K562 (cell line): ENCODE measurements at regions not wholly inside any gene's neighbourhood (a gene's known extent, or its start where the extent isn't known, plus 50 kb on each side); places are given as distances from the start of the nearest gene placed in this dataset.

Source experiments
- ATAC-seq: fragments of 200-7000 bp; cut with Tn5 transposase; 3 replicates; pipeline ENCODE4 v1.9.1; 2020; ENCODE audit warnings: moderate library complexity
- BruUV-seq: library from RNA; stranded (reverse); fragments of 400-500 nt; replicated peaks from 2 replicates; lab custom pipeline; 2021; lab: Mats Ljungman, UMichigan
- CTCF ChIA-PET: fragments of 300-600 bp; formaldehyde crosslinking; extraction: SDS; loops from one replicate; lab custom pipeline; 2021; ENCODE audit warnings: low intra/inter-chr PET ratio; lab: Yijun Ruan, JAX
- POLR2A ChIA-PET: fragments of 300-600, 350-650 bp; sonication (Branson Sonifier 250); formaldehyde crosslinking; extraction: SDS; loops from one replicate; lab custom pipeline; 2021; ENCODE audit warnings: antibody characterized with exemption, inconsistent platforms; lab: Yijun Ruan, JAX
- DNase-seq, 4 experiments: peaks; one replicate each; pipeline versions ENCODE4 v3.0.0 to v3.0.0-alpha.2; 2011 to 2018; ENCODE audit warnings: low spot score in 3 of 4, mixed read lengths in 3 of 4; ENCODE audit errors: extremely low read depth in 1 of 4
- FAIRE-seq: peaks from 2 replicates; lab custom pipeline; 2011; peaks lifted over from hg19 to GRCh38; lab: Jason Lieb, UNC
- H2AFZ ChIP-seq: 2 replicates; pipeline ENCODE4 v1.6.0; 2011; ENCODE audit warnings: low read depth, low read length, control low read depth, inconsistent platforms
- H3K27ac ChIP-seq: fragments of 200-600 bp; 3 replicates; pipeline ENCODE4 v1.8.0; 2011; ENCODE audit warnings: low read depth, mild to moderate bottlenecking, control low read depth, inconsistent platforms, low read length, moderate library complexity, mixed read lengths; ENCODE audit errors: extremely low read depth
- H3K27me3 ChIP-seq, 2 experiments: fragments of 300-600 bp in 1 of 2; 2 replicates in 1 of 2; 3 replicates in 1 of 2; pipeline versions ENCODE4 v1.6.0 to v1.8.0; 2011; ENCODE audit warnings: inconsistent platforms in 2 of 2, low read length in 2 of 2, mild to moderate bottlenecking in 1 of 2, mixed read lengths in 1 of 2, moderate library complexity in 1 of 2; ENCODE audit not compliant: control insufficient read depth in 2 of 2, insufficient read depth in 2 of 2
- H3K36me3 ChIP-seq: fragments of 300-600 bp; 3 replicates; pipeline ENCODE4 v1.8.0; 2011; ENCODE audit warnings: mild to moderate bottlenecking, low read length, inconsistent platforms; ENCODE audit not compliant: control insufficient read depth, insufficient read depth
- H3K4me1 ChIP-seq, 2 experiments: fragments of 200-600 bp in 1 of 2; replicated peaks in 1 of 2; 2 replicates in 1 of 2; 3 replicates in 1 of 2; pipeline versions ENCODE4 v1.5.1 to v1.8.0; 2011; ENCODE audit warnings: inconsistent platforms in 2 of 2, low read length in 2 of 2, mild to moderate bottlenecking in 1 of 2, mixed read lengths in 1 of 2, moderate library complexity in 1 of 2; ENCODE audit not compliant: control insufficient read depth in 2 of 2, insufficient read depth in 2 of 2
- H3K4me2 ChIP-seq: 2 replicates; pipeline ENCODE4 v1.6.1; 2011; ENCODE audit warnings: low read length, control low read depth, inconsistent platforms, mixed read lengths; ENCODE audit not compliant: insufficient read depth
- H3K4me3 ChIP-seq: fragments of 200-600 bp; sonication (generic), shearing (Covaris generic); 2 replicates; pipeline ENCODE4 v1.5.1; 2016; ENCODE audit warnings: control low read depth, inconsistent platforms
- H3K79me2 ChIP-seq: fragments of 200-600 bp; 3 replicates; pipeline ENCODE4 v1.8.0; 2011; ENCODE audit warnings: low read length, inconsistent platforms; ENCODE audit not compliant: control insufficient read depth, insufficient read depth
- H3K9ac ChIP-seq, 2 experiments: 2 replicates each; pipeline versions ENCODE4 v1.6.0 to v1.6.1; 2011; ENCODE audit warnings: low read depth in 2 of 2, low read length in 2 of 2, control low read depth in 1 of 2, inconsistent platforms in 1 of 2, mild to moderate bottlenecking in 1 of 2, mixed read lengths in 1 of 2; ENCODE audit not compliant: insufficient read depth in 1 of 2
- H3K9me1 ChIP-seq: one replicate; pipeline ENCODE4 v1.6.0; 2011; ENCODE audit warnings: inconsistent platforms, mild to moderate bottlenecking, low read length, moderate library complexity; ENCODE audit not compliant: control insufficient read depth, insufficient read depth
- H3K9me3 ChIP-seq: replicated peaks from 2 replicates; pipeline ENCODE4 v1.5.1; 2011; ENCODE audit warnings: low read depth, low read length, inconsistent platforms; ENCODE audit not compliant: control insufficient read depth, insufficient read depth
- H4K20me1 ChIP-seq: replicated peaks from 2 replicates; pipeline ENCODE4 v1.6.1; 2011; ENCODE audit warnings: low read length, inconsistent platforms, mixed read lengths; ENCODE audit not compliant: control insufficient read depth, insufficient read depth
- HDAC8 ChIP-seq: fragments of 450-650 bp; IDR thresholded peaks from 2 replicates; pipeline ENCODE4 v1.6.1; 2016; ENCODE audit warnings: mild to moderate bottlenecking, missing genetic modification characterization, moderate library complexity, missing compliant biosample characterization
- HOXB6 ChIP-seq: fragments of 250-450 bp; sonication (Bioruptor Pico); IDR thresholded peaks from 2 replicates; pipeline ENCODE4 v1.5.1; 2022; ENCODE audit warnings: mild to moderate bottlenecking, borderline replicate concordance
- NFE2L1 ChIP-seq: fragments of 450-650 bp; IDR thresholded peaks from 2 replicates; pipeline ENCODE4 v1.6.1; 2016; ENCODE audit warnings: missing genetic modification characterization, low read depth, mild to moderate bottlenecking, missing compliant biosample characterization, moderate library complexity, borderline replicate concordance
- NFXL1 ChIP-seq: fragments of 450-650 bp; formaldehyde crosslinking; IDR thresholded peaks from 2 replicates; pipeline ENCODE4 v1.4.0; 2021; ENCODE audit warnings: mild to moderate bottlenecking
- PHB ChIP-seq: fragments of 250-450 bp; sonication (Bioruptor Pico); IDR thresholded peaks from 2 replicates; pipeline ENCODE4 v1.5.0; 2021
- RBM25 ChIP-seq: fragments of 200-400 bp; formaldehyde crosslinking; IDR thresholded peaks from 2 replicates; pipeline ENCODE4 v1.6.1; 2018; ENCODE audit warnings: low read length, low read depth, moderate library complexity; ENCODE audit not compliant: severe bottlenecking
- TAF9B ChIP-seq: fragments of 450-650 bp; IDR thresholded peaks from 2 replicates; pipeline ENCODE4 v1.6.1; 2018; ENCODE audit warnings: mild to moderate bottlenecking; ENCODE audit not compliant: partially characterized antibody
- ZBTB2 ChIP-seq: fragments of 450-650 bp; IDR thresholded peaks from 2 replicates; pipeline ENCODE4 v1.6.1; 2016; ENCODE audit warnings: antibody characterized with exemption
- ZNF449 ChIP-seq: fragments of 250-450 bp; sonication (Bioruptor Pico); IDR thresholded peaks from 2 replicates; pipeline ENCODE4 v1.8.0; 2022; ENCODE audit warnings: moderate library complexity, mild to moderate bottlenecking, inconsistent platforms
- ZNF561 ChIP-seq: fragments of 450-650 bp; formaldehyde crosslinking; conservative IDR thresholded peaks from 2 replicates; pipeline ENCODE4 v1.4.0; 2020; ENCODE audit warnings: mild to moderate bottlenecking, moderate library complexity
- ZNF778 ChIP-seq: fragments of 450-650 bp; formaldehyde crosslinking; IDR thresholded peaks from 2 replicates; pipeline ENCODE4 v1.4.0; 2020; ENCODE audit warnings: mild to moderate bottlenecking, moderate library complexity
- WGBS: fragments of 100-300 bp; shearing (Covaris generic); methylation state at CpG from one replicate; pipeline ENCODE4 v1.1.6; 2016; ENCODE audit warnings: low coverage, mixed read lengths; ENCODE audit not compliant: insufficient coverage; ENCODE audit errors: missing lambda C conversion rate; 5-methylcytosine and 5-hydroxymethylcytosine counted together
- in situ Hi-C: fragments of 300-500 bp; cut with MboI; formaldehyde crosslinking; loops from 4 replicates; pipeline ENCODE4 v1.15.0; 2018; ENCODE audit warnings: inconsistent platforms, mixed read lengths
- intact Hi-C: fragments of 100-400 bp; cut with micrococcal nuclease; formaldehyde crosslinking; loops from 2 replicates; pipeline ENCODE4 v1.14.2; 2022
- TF ChIP-seq, protein P1 (sequence below): fragments of 200-800 bp; sonication (Bioruptor generic); IDR thresholded peaks from 2 replicates; pipeline ENCODE4 v1.6.1; 2017; ENCODE audit warnings: missing genetic modification characterization, missing compliant biosample characterization
- TF ChIP-seq, protein P2 (sequence below): fragments of 250-450 bp; sonication (Bioruptor Pico); IDR thresholded peaks from 2 replicates; pipeline ENCODE4 v1.8.0; 2022; ENCODE audit warnings: moderate library complexity, mild to moderate bottlenecking, inconsistent platforms
- TF ChIP-seq, protein P3 (sequence below): fragments of 250-450 bp; sonication (Bioruptor Pico); IDR thresholded peaks from 2 replicates; pipeline ENCODE4 v1.8.0; 2022; ENCODE audit warnings: inconsistent platforms

GRCh38 chr7:112877691-112878460, 87.7 kb upstream of the TMEM168 start:
- peaks cover 0 to 10% of the 10 kb centered on the region in 2 experiments; a peak in 1 of 5 replicates for H3K27me3 ChIP-seq
- FAIRE-seq: no peak
- H3K4me2 ChIP-seq: no peak overlapping the region
- H3K4me3 ChIP-seq: no peak overlapping the region
- in situ Hi-C loops: loop anchor here (10.0 to 25.0 kb wide), 2 partner anchors 333 to 1116 kb away; no protein-coding TSS in a partner anchor
- BruUV-seq: no TSS peak
- H3K9me1 ChIP-seq: no peaks in the 10 kb centered on the region
- no peaks in the 10 kb centered on the region for H4K20me1 ChIP-seq
- H2AFZ ChIP-seq: no peak overlapping the region
- no peak overlapping the region for H3K27ac ChIP-seq
- H3K36me3 ChIP-seq: no peaks in the 10 kb centered on the region
- TF ChIP-seq, protein P1, sequence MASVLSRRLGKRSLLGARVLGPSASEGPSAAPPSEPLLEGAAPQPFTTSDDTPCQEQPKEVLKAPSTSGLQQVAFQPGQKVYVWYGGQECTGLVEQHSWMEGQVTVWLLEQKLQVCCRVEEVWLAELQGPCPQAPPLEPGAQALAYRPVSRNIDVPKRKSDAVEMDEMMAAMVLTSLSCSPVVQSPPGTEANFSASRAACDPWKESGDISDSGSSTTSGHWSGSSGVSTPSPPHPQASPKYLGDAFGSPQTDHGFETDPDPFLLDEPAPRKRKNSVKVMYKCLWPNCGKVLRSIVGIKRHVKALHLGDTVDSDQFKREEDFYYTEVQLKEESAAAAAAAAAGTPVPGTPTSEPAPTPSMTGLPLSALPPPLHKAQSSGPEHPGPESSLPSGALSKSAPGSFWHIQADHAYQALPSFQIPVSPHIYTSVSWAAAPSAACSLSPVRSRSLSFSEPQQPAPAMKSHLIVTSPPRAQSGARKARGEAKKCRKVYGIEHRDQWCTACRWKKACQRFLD (CRISPR knock-in tag): no peak
- TF ChIP-seq NFE2L1 (tag) (no peak), ZBTB2 (no peak), ZNF778 (CRISPR knock-in tag) (no peak), TAF9B (no peak), PHB (CRISPR knock-in tag) (no peak), ZNF561 (no peak), HOXB6 (CRISPR knock-in tag) (no peak), HDAC8 (tag) (no peak), ZNF449 (CRISPR knock-in tag) (no peak), RBM25 (no peak), NFXL1 (CRISPR knock-in tag) (no peak)
- TF ChIP-seq, protein P2, sequence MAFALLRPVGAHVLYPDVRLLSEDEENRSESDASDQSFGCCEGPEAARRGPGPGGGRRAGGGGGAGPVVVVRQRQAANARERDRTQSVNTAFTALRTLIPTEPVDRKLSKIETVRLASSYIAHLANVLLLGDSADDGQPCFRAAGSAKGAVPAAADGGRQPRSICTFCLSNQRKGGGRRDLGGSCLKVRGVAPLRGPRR (CRISPR knock-in tag): no peak
- TF ChIP-seq, protein P3, sequence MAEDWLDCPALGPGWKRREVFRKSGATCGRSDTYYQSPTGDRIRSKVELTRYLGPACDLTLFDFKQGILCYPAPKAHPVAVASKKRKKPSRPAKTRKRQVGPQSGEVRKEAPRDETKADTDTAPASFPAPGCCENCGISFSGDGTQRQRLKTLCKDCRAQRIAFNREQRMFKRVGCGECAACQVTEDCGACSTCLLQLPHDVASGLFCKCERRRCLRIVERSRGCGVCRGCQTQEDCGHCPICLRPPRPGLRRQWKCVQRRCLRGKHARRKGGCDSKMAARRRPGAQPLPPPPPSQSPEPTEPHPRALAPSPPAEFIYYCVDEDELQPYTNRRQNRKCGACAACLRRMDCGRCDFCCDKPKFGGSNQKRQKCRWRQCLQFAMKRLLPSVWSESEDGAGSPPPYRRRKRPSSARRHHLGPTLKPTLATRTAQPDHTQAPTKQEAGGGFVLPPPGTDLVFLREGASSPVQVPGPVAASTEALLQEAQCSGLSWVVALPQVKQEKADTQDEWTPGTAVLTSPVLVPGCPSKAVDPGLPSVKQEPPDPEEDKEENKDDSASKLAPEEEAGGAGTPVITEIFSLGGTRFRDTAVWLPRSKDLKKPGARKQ (CRISPR knock-in tag): no peak
- TF ChIP-seq, all 486 proteins: peak for 0
- Histone ChIP-seq H3K79me2 (no peaks in the 10 kb centered on the region), H3K9me3 (no peaks in the 10 kb centered on the region), H3K4me1 (no peaks in the 10 kb centered on the region), H3K9ac (no peak overlapping the region)
- no peak for ATAC-seq
- WGBS: 60% methylated on average over 7 of the region's 7 CpGs
- ChIA-PET CTCF (no interaction called here), POLR2A (no interaction called here)
- no peak for DNase-seq
- intact Hi-C loops: no loop called here
